ENCODE measurements at regions not wholly inside any gene's neighbourhood (a gene's known extent, or its start where the extent isn't known, plus 50 kb on each side); places are given as distances from the start of the nearest gene placed in this dataset.

GRCh38 chr20:47406849-47407682 is 50.6 kb upstream of the ZMYND8 start:
- Histone ChIP-seq H3K4me3 (no peak overlapping the region), H3K4me1 (ENCODE audit: control insufficient read depth in 5 of 5, insufficient read depth in 5 of 5, low read length in 5 of 5) (peaks cover 0 to under 1% (median 0%) of the 10 kb centered on the region in 5 donors), H3K36me3 (ENCODE audit: control insufficient read depth in 4 of 4, insufficient read depth in 4 of 4, low read length in 4 of 4) (no peaks in the 10 kb centered on the region), H3K9ac (ENCODE audit: insufficient read depth in 1 of 2, low read length in 2 of 2) (no peak overlapping the region), H3K27ac (ENCODE audit: low read depth in 1 of 2, low read length in 1 of 2) (no peak overlapping the region), H3K9me3 (ENCODE audit: control insufficient read depth in 4 of 4, insufficient read depth in 3 of 4, low read length in 3 of 4) (no peaks in the 10 kb centered on the region), H3K27me3 (ENCODE audit: control insufficient read depth in 3 of 3, insufficient read depth in 3 of 3, low read length in 2 of 3) (no peaks in the 10 kb centered on the region)
- DNase-seq (no peak), ATAC-seq (ENCODE audit: insufficient read depth, low FRiP score) (no peak)
- 93 to 96% methylated on average over 8 of the region's 8 CpGs for WGBS, 2 donors
- TF ChIP-seq CTCF (IDR thresholded peaks at IDR 0.05; ENCODE audit: control extremely low read depth, extremely low read depth): no peak

GRCh38 chr20:47411161-47411560 is 54.7 kb upstream of the ZMYND8 start:
- peak in 1 of 3 donors; percentile 15 for DNase-seq
- H3K9ac ChIP-seq (ENCODE audit: insufficient read depth in 1 of 2, low read length in 2 of 2): no peak overlapping the region
- no peak overlapping the region for H3K4me3 ChIP-seq
- no peaks in the 10 kb centered on the region for H3K27me3 ChIP-seq (ENCODE audit: control insufficient read depth in 3 of 3, insufficient read depth in 3 of 3, low read length in 2 of 3)
- no peak for TF ChIP-seq CTCF (IDR thresholded peaks at IDR 0.05; ENCODE audit: control extremely low read depth, extremely low read depth)
- WGBS, 2 donors: 48 to 67% methylated on average over 5 of the region's 5 CpGs
- peaks cover 0 to 7% (median 0%) of the 10 kb centered on the region in 5 donors for H3K4me1 ChIP-seq (ENCODE audit: control insufficient read depth in 5 of 5, insufficient read depth in 5 of 5, low read length in 5 of 5)
- no peaks in the 10 kb centered on the region for H3K36me3 ChIP-seq (ENCODE audit: control insufficient read depth in 4 of 4, insufficient read depth in 4 of 4, low read length in 4 of 4)
- no peaks in the 10 kb centered on the region for H3K9me3 ChIP-seq (ENCODE audit: control insufficient read depth in 4 of 4, insufficient read depth in 3 of 4, low read length in 3 of 4)
- ATAC-seq (ENCODE audit: insufficient read depth, low FRiP score): no peak
- no peak overlapping the region for H3K27ac ChIP-seq (ENCODE audit: low read depth in 1 of 2, low read length in 1 of 2)

- Histone ChIP-seq H3K4me3 (no peak overlapping the region), H3K9me3 (ENCODE audit: control insufficient read depth in 4 of 4, insufficient read depth in 3 of 4, low read length in 3 of 4) (no peaks in the 10 kb centered on the region), H3K27ac (ENCODE audit: low read depth in 1 of 2, low read length in 1 of 2) (peak overlapping the region in 1 of 2 donors; percentile 24), H3K9ac (ENCODE audit: insufficient read depth in 1 of 2, low read length in 2 of 2) (no peak overlapping the region), H3K27me3 (ENCODE audit: control insufficient read depth in 3 of 3, insufficient read depth in 3 of 3, low read length in 2 of 3) (no peaks in the 10 kb centered on the region), H3K4me1 (ENCODE audit: control insufficient read depth in 5 of 5, insufficient read depth in 5 of 5, low read length in 5 of 5) (peaks cover 0 to 7% (median 0%) of the 10 kb centered on the region in 5 donors), H3K36me3 (ENCODE audit: control insufficient read depth in 4 of 4, insufficient read depth in 4 of 4, low read length in 4 of 4) (no peaks in the 10 kb centered on the region)
- no peak for ATAC-seq (ENCODE audit: insufficient read depth, low FRiP score)
- no peak for DNase-seq
- TF ChIP-seq CTCF (IDR thresholded peaks at IDR 0.05; ENCODE audit: control extremely low read depth, extremely low read depth): no peak
- 92 to 93% methylated on average over 4 of the region's 4 CpGs for WGBS, 2 donors
These were observed 55.6 kb upstream of the ZMYND8 start for GRCh38 chr20:47412083-47412482.

Measured in lung (tissue), 11 donors.